ENCODE measurements at regions not wholly inside any gene's neighbourhood (a gene's known extent, or its start where the extent isn't known, plus 50 kb on each side); places are given as distances from the start of the nearest gene placed in this dataset.
"Not testable (repeated sequence)": the region's sequence is repeated elsewhere in the genome, so short reads cannot be mapped to it uniquely, and the experiment has no call there.

DNA sequence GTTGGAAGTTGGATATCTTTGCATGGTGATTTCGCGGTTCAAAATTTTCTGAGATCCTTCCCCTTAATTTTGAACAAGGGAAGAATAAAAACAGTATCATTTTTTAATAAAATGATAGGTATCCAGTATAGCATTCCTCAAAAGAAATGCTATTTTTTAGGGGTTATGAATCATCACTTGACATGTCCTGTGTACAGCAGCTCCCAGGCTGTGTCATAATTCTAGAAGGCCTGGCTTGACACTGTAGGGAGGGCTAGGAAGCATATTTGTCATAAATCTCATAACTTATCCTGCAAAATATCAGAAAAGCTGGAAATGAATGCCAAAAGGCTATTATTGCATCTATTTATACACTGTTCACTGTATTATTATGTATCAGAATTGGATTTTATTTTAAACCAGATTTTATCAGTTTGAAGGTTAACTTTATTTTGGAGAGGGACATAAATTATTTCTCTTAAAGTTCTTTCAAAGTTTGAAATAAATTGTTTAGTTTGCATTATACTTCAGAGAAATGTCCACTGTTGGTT is 539.1 kb upstream of the ROBO2 start:
- H3K9me3 ChIP-seq (replicated peaks) = no peaks in the 10 kb centered on the region
- H3K27me3 ChIP-seq (replicated peaks) = no peaks in the 10 kb centered on the region
- no peak for DNase-seq (ENCODE audit: low read depth in 1 of 2, low spot score in 2 of 2)
- no peak overlapping the region for H3K27ac ChIP-seq
- H3K36me3 ChIP-seq = no peaks in the 10 kb centered on the region
- H3K4me3 ChIP-seq = no peak overlapping the region
- H3K4me1 ChIP-seq (replicated peaks) = no peaks in the 10 kb centered on the region

GRCh38 chr3:76501315-76501714 is 538.6 kb upstream of the ROBO2 start:
- Histone ChIP-seq H3K4me3 (no peak overlapping the region), H3K36me3 (no peaks in the 10 kb centered on the region), H3K27me3 (replicated peaks) (no peaks in the 10 kb centered on the region), H3K4me1 (replicated peaks) (no peaks in the 10 kb centered on the region), H3K9me3 (replicated peaks) (no peaks in the 10 kb centered on the region), H3K27ac (no peak overlapping the region)
- no peak for DNase-seq (ENCODE audit: low read depth in 1 of 2, low spot score in 2 of 2)

DNA sequence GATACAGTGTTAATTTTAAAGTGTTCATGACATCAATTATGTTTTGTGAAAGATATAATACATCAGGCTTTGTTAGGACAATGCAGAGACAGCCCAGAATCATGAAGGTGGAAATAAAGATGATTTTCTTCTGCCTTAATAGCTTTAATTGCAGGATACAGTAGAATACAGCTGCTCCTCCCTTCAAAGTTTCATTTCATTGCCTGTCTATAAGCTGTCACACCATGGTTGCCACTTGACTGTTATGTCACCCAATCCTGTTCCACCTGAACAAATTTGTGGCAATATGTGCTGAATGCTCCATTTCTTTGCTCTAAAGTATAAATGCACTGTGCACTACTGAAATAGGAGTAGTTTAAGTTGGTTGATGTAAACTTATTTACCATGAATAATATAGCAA is 537.8 kb upstream of the ROBO2 start:
- H3K9me3 ChIP-seq (replicated peaks) = no peaks in the 10 kb centered on the region
- H3K4me3 ChIP-seq = no peak overlapping the region
- no peak for DNase-seq (ENCODE audit: low read depth in 1 of 2, low spot score in 2 of 2)
- no peaks in the 10 kb centered on the region for H3K27me3 ChIP-seq (replicated peaks)
- no peaks in the 10 kb centered on the region for H3K36me3 ChIP-seq
- no peaks in the 10 kb centered on the region for H3K4me1 ChIP-seq (replicated peaks)
- H3K27ac ChIP-seq = no peak overlapping the region

DNA sequence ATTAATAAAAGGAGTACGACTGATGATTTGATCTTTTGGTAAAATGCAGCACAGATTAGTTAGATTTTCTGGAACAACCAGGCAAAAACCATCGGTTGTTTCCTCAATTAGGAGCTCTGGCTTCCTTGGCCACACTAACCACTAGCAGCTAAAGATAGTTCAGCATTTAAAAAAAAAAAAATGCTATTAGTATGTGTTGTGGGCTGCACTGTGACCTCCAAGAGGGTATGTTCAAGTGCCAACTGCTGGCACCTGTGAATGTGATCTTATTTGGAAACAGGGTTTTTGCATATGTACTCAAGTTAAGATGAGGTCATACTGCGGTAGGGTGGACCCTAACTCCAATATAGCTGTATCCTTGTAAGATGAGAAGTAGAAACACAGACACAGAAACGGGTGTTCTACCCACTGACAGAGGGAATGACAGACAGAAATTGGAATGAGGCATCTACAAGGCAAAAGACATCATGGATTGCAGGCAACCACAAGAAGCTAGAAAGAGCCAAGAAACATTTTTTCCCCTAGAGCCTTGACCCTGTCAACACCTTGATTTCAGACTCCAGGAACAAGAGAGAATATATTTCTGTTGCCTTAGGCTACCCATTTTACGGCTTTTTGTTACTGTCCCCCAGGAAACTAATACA is 534.6 kb upstream of the ROBO2 start:
- no peak for DNase-seq (ENCODE audit: low read depth in 1 of 2, low spot score in 2 of 2)
- Histone ChIP-seq H3K27ac (no peak overlapping the region), H3K36me3 (no peaks in the 10 kb centered on the region), H3K27me3 (replicated peaks) (no peaks in the 10 kb centered on the region), H3K4me1 (replicated peaks) (no peaks in the 10 kb centered on the region), H3K4me3 (no peak overlapping the region), H3K9me3 (replicated peaks) (no peaks in the 10 kb centered on the region)

- no peak for DNase-seq (ENCODE audit: low read depth in 1 of 2, low spot score in 2 of 2)
- H3K4me1 ChIP-seq (replicated peaks) = no peaks in the 10 kb centered on the region
- H3K9me3 ChIP-seq (replicated peaks) = no peaks in the 10 kb centered on the region
- H3K4me3 ChIP-seq = no peak overlapping the region
- H3K36me3 ChIP-seq = no peaks in the 10 kb centered on the region
- no peaks in the 10 kb centered on the region for H3K27me3 ChIP-seq (replicated peaks)
- no peak overlapping the region for H3K27ac ChIP-seq
These were observed 530.6 kb upstream of the ROBO2 start for GRCh38 chr3:76509179-76509830.

DNA sequence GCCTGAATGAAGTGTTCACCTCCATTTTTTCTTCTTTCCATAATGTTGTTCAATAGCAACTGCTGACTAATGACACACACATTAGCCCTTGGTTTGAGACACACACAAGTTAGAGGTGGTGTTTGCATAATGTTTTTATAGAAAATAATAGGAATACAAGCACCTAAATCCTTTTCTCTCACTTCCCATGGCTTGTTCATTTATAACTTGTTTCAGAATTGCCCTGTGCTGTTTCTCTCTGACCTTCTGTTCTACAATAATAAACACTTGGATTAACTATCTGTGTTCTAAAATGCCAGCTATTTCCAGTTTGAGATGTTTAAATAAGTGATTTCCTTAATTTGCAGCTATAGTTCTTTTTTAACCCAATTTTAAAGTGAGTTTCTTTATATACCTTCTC is 525.1 kb upstream of the ROBO2 start:
- Histone ChIP-seq H3K27ac (no peak overlapping the region), H3K4me1 (replicated peaks) (no peaks in the 10 kb centered on the region)
- DNase-seq (ENCODE audit: low read depth in 1 of 2, low spot score in 2 of 2) = no peak

GRCh38 chr3:76523337-76523736 is 516.6 kb upstream of the ROBO2 start:
- Histone ChIP-seq H3K9me3 (replicated peaks) (no peaks in the 10 kb centered on the region), H3K4me3 (no peak overlapping the region), H3K27me3 (replicated peaks) (no peaks in the 10 kb centered on the region), H3K27ac (no peak overlapping the region), H3K36me3 (no peaks in the 10 kb centered on the region), H3K4me1 (replicated peaks) (no peaks in the 10 kb centered on the region)
- no peak for DNase-seq (ENCODE audit: low read depth in 1 of 2, low spot score in 2 of 2)

More for the DNA sequence above, 525.1 kb upstream of the ROBO2 start:
- Histone ChIP-seq H3K36me3 (no peaks in the 10 kb centered on the region), H3K4me3 (no peak overlapping the region), H3K9me3 (replicated peaks) (no peaks in the 10 kb centered on the region), H3K27me3 (replicated peaks) (no peaks in the 10 kb centered on the region)

- no peaks in the 10 kb centered on the region for H3K36me3 ChIP-seq
- no peak for DNase-seq (ENCODE audit: low read depth in 1 of 2, low spot score in 2 of 2)
- no peaks in the 10 kb centered on the region for H3K9me3 ChIP-seq (replicated peaks)
- H3K27me3 ChIP-seq (replicated peaks) = no peaks in the 10 kb centered on the region
- H3K4me1 ChIP-seq (replicated peaks) = no peaks in the 10 kb centered on the region
- H3K4me3 ChIP-seq = no peak overlapping the region
- H3K27ac ChIP-seq = no peak overlapping the region
These were observed 514.2 kb upstream of the ROBO2 start for GRCh38 chr3:76525726-76526125.

GRCh38 chr3:76527773-76528172 is 512.1 kb upstream of the ROBO2 start:
- no peaks in the 10 kb centered on the region for H3K36me3 ChIP-seq
- H3K27ac ChIP-seq = no peak overlapping the region
- no peaks in the 10 kb centered on the region for H3K9me3 ChIP-seq (replicated peaks)
- no peaks in the 10 kb centered on the region for H3K27me3 ChIP-seq (replicated peaks)
- DNase-seq (ENCODE audit: low read depth in 1 of 2, low spot score in 2 of 2) = no peak
- no peak overlapping the region for H3K4me3 ChIP-seq
- no peaks in the 10 kb centered on the region for H3K4me1 ChIP-seq (replicated peaks)

GRCh38 chr3:76532158-76532822 is 507.6 kb upstream of the ROBO2 start:
- DNase-seq (ENCODE audit: low read depth in 1 of 2, low spot score in 2 of 2) = no peak
- no peaks in the 10 kb centered on the region for H3K27me3 ChIP-seq (replicated peaks)
- no peaks in the 10 kb centered on the region for H3K4me1 ChIP-seq (replicated peaks)
- H3K4me3 ChIP-seq = no peak overlapping the region
- H3K9me3 ChIP-seq (replicated peaks) = no peaks in the 10 kb centered on the region
- H3K27ac ChIP-seq = no peak overlapping the region
- no peaks in the 10 kb centered on the region for H3K36me3 ChIP-seq

GRCh38 chr3:76533710-76534109 is 506.2 kb upstream of the ROBO2 start:
- H3K4me1 ChIP-seq (replicated peaks); H3K27me3 ChIP-seq (replicated peaks); H3K27ac ChIP-seq; H3K9me3 ChIP-seq (replicated peaks); H3K36me3 ChIP-seq; DNase-seq (ENCODE audit: low read depth in 1 of 2, low spot score in 2 of 2); H3K4me3 ChIP-seq: not testable (repeated sequence)

DNA sequence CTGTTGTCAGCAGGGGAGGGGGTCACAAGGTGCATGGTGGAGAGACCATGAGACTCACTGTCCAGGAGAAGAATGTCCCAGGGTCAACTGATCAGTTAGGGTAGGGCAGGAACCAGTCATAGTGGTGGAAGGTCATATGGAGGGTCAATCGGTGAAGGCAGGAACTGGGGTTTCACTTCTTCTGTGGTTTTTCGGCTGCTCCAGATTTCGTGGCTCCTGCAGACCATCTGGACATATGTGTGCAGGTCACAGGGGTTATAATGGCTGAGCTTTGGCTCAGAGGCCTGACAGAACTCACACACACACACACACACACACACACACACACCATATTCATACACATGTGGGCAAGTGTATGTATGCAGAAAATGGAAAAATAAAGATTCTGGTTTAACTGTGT is 502.0 kb upstream of the ROBO2 start:
- H3K36me3 ChIP-seq; H3K27me3 ChIP-seq (replicated peaks): not testable (repeated sequence)

DNA sequence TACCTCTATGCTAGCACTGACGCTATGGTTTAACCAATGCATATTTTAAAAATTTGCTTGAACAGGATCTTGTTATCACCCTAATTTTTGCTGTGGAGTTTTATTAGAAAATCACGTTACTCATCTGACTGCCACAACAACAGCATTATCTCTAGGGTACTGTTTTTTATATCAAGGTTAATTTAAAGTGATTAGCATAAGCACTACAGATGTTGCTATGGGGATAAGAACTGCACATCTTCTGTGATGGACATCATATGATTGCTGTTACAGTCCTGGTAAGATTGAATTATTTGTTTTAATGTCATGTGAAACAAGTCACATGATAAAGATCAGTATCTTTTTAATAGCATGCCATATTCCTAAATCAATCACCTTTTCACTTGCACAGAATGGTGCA is 492.2 kb upstream of the ROBO2 start:
- no peak overlapping the region for H3K27ac ChIP-seq
- no peaks in the 10 kb centered on the region for H3K27me3 ChIP-seq (replicated peaks)
- no peak for DNase-seq (ENCODE audit: low read depth in 1 of 2, low spot score in 2 of 2)

More for the DNA sequence above, 502.0 kb upstream of the ROBO2 start:
- H3K27ac ChIP-seq; DNase-seq (ENCODE audit: low read depth in 1 of 2, low spot score in 2 of 2); H3K4me3 ChIP-seq; H3K4me1 ChIP-seq (replicated peaks); H3K9me3 ChIP-seq (replicated peaks): not testable (repeated sequence)

GRCh38 chr3:76550522-76551201 is 489.2 kb upstream of the ROBO2 start:
- H3K27me3 ChIP-seq (replicated peaks) = no peaks in the 10 kb centered on the region
- H3K9me3 ChIP-seq (replicated peaks) = no peaks in the 10 kb centered on the region
- H3K27ac ChIP-seq = no peak overlapping the region
- H3K4me1 ChIP-seq (replicated peaks) = no peaks in the 10 kb centered on the region
- H3K36me3 ChIP-seq = no peaks in the 10 kb centered on the region
- H3K4me3 ChIP-seq = no peak overlapping the region
- no peak for DNase-seq (ENCODE audit: low read depth in 1 of 2, low spot score in 2 of 2)

More for the DNA sequence above, 492.2 kb upstream of the ROBO2 start:
- H3K4me1 ChIP-seq (replicated peaks) = no peaks in the 10 kb centered on the region
- no peaks in the 10 kb centered on the region for H3K9me3 ChIP-seq (replicated peaks)
- H3K4me3 ChIP-seq = no peak overlapping the region
- no peaks in the 10 kb centered on the region for H3K36me3 ChIP-seq

Measured in SJSA1 (cell line).